ENCODE measurements at regions not wholly inside any gene's neighbourhood (a gene's known extent, or its start where the extent isn't known, plus 50 kb on each side); places are given as distances from the start of the nearest gene placed in this dataset.

- DNase-seq, result no peak
Measured at GRCh38 chr4:23741681-23742191, 148.1 kb downstream of the PPARGC1A start.

GRCh38 chr4:23737571-23737970 lies 152.3 kb downstream of the PPARGC1A start:
- DNase-seq, result no peak

GRCh38 chr4:23736466-23736865 lies 153.4 kb downstream of the PPARGC1A start:
- no peak for DNase-seq

DNA sequence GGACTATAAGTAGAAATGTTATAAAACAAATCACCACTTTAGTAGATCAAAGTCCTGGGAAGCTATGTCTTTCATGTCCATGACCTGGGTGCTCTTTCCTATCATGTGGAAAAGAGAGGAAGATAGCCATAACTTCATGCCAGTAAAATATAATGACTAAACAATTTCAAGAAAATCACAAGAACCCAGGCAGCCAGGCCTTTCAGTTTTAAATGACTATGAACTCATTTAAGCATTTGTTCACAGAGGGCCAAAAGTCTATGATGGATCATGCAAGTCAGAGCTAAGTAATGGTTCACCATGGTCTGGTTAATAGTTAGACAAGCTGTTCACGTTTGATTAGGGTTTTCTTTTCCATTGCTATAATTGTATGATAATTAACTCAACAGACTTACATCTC lies 155.8 kb downstream of the PPARGC1A start:
- DNase-seq, result no peak

GRCh38 chr4:23733476-23733875 lies 156.4 kb downstream of the PPARGC1A start:
- DNase-seq, result no peak

DNA sequence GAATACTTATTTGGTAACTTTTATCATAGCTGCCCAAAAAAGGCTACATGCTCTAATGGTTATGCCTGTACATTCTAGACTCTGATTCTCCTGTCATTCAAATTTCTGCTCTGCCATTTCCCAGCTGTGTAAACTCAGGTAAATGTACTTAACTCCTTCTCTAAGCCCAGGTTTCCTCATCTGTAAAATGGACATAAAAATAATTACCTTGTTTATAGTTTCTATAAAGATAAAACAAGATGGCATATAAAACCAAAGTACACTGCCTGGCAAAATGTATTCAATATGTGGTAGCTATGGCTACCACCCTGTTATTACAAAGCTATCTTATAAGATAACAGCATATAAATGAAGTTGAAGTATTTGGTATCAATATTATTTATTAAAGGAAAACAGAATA lies 158.8 kb downstream of the PPARGC1A start:
- no peak for DNase-seq

DNA sequence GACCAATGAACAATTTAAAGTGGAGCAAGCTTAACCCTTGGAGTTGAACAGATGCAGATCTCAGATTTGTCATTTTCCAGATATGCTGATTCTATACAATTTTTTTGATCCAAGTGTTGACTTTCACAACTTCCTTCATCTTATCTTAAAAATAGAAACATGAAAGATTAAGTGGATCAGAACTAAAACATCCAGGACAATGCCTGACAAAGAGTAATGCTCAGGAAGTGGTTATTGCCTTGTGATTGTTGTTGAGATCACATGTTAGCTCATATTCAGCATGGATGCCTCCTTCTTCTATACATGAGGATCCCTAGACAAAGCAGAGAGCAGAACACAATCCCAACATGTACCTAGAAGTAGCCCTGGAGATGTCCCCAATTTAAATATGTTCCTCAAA lies 160.9 kb downstream of the PPARGC1A start:
- DNase-seq, result no peak

GRCh38 chr4:23728393-23728792 lies 161.5 kb downstream of the PPARGC1A start:
- DNase-seq, result no peak

GRCh38 chr4:23720556-23720955 lies 169.3 kb downstream of the PPARGC1A start:
- DNase-seq, result no peak

GRCh38 chr4:23718435-23718834 lies 171.4 kb downstream of the PPARGC1A start:
- no peak for DNase-seq

GRCh38 chr4:23717528-23718248 lies 172.2 kb downstream of the PPARGC1A start:
- no peak for DNase-seq

DNA sequence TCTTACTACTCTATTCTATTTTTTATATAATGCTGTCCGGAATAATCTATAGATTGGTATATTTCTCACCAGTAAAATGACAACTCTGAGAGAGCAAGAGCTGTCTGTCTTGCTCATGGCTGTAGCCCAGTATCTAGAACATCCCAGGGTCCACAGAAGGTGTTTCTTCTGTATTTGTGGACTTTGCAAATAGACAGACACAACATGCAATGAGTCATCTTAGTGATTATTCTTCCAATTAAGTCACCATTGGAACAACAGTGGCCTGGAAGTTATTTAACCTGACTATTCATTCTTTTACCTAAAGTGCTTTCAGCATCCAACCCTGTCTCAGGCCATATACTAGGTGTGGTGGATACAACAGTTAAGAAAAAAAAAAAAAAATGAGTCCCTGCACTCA lies 179.5 kb downstream of the PPARGC1A start:
- DNase-seq, result no peak

DNA sequence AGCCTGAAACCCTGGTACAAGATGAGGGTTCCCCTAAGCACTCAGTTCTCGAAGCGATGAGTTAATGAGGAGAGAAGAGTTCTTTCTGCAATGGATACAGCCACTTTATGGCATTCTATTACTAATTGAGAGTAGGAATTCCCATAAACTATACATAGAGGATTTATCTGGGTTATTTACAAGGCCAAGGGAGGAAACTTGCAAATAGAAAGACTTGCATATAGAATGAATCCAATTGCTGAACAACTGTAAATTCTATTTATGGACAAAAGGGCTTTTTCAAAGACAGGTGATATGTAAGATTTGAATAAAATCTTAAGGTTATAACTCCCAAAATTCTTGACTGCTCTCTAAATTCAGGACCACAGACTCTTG lies 182.2 kb downstream of the PPARGC1A start:
- no peak for DNase-seq

GRCh38 chr4:23706972-23707651 lies 182.7 kb downstream of the PPARGC1A start:
- no peak for DNase-seq

- no peak for DNase-seq
Measured at GRCh38 chr4:23700197-23700596, 189.7 kb downstream of the PPARGC1A start.

DNA sequence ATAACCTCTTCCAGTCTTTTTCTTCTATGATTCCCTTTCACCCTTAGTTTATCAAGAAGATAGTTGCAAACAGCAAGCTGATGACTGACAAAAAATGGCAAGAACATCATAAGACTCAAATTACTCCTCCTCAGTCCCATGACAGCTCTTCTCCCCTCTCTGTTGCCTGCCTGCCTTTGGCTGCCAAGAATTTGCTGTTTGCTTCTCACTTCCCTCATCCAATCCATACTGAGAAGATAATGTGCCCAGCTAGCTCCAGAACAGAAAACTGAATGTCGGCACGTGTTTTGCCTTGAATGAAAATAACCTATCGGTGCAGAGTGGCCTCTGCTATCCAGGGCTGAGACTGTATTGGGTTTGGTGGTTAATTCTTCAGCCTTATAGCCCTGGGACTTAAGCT lies 192.1 kb downstream of the PPARGC1A start:
- DNase-seq, result no peak

DNA sequence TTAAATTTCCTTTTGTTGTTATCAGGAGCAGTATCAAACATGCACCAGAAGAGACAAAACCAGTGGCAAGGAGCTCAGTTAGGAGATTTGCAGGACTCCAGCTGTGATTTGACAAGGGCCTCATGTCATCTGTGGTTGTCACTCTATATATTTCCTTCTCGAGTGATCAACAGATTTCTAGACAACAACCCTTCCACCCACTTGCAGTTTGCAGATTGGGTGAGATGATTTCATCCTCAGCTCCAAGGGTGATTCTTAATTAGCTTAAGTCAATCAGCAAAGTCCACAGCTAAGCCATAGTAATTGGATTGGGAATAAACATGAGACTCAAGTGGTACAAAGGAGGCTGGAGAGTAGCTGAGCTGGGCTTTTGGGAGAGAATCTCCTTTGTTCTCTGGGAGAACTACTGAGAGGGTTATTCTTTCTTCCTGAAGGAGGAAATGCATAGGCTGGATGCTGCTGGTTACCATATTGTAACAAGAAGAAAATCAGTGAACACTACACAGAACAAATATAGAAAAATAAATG lies 192.8 kb downstream of the PPARGC1A start:
- no peak for DNase-seq

DNA sequence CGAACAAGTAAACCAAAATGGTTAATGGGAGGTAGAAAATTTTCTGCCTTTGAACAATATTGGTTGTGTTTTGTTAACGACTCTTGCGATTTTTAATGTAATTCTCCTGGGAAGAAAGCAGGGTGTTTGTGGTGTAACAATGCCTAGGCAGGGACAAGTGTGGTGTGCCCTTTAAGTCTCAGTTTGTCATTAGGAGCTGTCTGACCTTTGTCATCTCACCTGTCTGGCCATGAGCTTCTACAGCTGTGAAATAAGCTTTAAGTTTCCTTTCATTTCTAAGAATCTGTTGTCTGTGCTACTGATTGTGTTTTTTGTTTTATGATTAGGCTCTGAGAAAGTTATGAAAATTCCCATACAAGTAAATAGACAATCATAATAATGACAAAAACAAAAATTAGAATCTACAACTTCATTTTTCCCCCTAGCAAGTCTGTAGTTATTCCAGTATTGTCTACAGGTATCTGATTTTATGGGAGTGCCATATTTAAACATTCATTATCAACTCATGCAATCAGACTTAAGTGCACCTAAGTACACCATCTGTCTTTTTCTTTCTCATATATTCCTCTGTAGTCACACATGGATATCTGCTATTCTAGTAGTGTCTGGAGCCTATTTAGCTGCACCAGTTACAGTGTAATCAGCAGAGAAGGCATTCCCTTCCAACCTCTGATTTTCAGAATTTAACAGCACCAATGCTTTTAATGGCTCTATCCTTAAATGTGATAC lies 203.5 kb downstream of the PPARGC1A start:
- no peak for DNase-seq

DNA sequence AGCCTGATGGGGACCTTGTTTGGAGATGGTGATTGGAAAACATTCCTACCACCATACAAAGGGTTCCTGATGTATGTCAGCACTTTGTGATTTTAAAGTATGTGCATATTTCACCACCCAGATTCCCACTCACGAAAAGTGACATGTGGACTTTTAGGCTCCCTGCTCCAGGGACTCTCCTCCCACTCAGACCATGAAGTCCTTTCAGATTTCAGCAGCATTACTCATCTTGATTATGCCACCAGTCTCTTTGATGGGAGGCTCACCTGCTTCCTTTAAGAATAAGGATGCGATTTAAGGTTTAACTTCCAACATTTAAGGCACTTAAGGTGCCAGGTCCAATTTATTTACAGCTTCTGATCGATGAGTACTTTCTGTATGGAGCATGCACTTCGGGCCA lies 204.4 kb downstream of the PPARGC1A start:
- no peak for DNase-seq

DNA sequence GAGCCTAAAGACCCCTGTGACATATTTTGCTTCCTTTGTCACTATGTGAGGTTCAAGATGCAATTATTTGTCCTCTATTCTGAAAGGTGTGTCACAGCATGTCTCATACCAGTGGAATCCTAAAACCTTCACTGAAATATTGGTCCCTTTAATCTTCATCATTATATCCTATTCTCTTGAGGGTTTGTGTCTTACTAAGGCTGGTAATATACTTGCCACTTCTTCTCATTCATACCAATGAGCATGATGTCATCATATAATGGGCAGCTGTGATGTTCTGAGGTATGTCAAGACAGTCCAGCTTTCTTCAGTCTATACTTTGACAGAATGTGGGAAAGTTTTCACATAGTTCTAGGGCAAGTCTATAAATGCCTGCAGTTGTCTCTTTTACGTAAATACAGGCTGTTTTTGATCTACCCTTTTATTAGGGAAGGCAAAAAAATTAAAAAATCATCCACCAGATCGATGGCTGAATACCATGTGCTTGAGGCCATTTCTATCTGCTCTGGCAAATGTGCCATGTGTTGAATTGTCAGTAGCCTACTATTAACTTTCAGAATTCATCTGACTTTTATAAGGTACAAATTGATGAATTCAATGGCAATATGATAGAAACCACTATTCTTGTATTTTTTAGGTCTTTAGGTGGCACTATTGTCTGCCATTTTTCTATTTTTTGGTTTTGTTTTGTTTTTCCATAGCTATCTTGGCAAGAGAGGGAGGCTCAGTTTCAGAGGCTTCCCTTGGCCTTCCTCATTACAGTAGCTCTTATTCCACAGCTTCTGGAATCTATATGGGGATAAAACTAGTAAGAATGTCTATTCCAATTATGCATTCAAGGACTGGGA lies 209.0 kb downstream of the PPARGC1A start:
- DNase-seq, result no peak

DNA sequence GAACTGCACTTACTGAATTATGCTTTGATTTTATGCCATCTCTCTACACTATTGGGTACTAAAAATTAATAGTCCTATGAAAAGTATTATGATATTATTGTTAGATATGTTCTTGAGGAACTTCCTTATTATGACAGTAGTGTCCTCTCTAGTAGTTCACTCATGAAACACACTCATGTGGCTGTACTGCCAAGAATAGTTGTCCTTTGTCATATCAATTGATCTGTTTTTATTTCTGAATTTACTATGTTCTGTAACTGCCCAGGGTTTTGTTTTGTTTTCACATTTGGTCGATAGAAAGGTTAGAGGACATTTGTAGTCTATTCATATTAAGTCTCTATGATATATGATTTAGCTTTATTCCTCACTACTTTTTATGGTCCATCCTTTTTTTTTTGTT lies 215.2 kb downstream of the PPARGC1A start:
- no peak for DNase-seq

DNA sequence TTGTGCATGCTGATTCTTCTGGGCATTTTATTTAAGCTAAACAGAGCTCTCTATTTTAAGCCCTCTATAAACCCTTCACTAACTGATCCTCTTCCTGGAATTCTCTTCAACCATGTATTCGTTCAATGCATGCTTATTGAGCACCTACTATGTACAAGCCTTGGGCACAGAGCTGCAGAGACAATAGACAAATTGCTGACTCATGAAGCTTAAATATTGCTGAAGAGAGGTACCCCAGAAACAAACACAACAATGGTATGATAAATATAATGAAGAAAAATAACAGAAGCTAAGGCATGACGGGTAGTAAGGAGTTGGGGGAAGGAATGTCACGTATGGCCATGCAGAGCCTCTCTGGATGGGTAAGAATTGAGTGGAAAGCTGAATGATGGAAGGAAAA lies 222.2 kb downstream of the PPARGC1A start:
- no peak for DNase-seq

DNA sequence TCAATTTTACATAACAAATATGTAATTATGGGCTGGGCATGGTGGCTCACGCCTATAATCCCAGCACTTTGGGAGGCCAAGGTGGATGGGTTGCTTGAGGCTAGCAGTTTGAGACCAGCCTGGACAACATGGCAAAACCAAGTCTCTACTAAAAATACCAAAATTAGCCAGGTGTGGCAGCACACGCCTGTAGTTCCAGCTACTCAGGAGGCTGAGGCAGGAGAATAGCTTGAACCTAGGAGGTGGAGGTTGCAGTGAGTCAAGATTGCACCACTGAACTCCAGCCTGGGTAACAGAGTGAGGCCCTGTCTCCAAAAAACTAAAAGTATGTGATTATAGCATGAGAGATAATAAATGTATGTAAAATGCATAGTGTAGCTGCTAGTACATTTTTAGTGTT lies 229.0 kb downstream of the PPARGC1A start:
- no peak for DNase-seq
